Sigmoid colon (tissue), 4 donors: ENCODE measurements at regions not wholly inside any gene's neighbourhood (a gene's known extent, or its start where the extent isn't known, plus 50 kb on each side); places are given as distances from the start of the nearest gene placed in this dataset.

ENCODE experiments used
- EP300 ChIP-seq, 4 donors: sonication (generic); formaldehyde crosslinking; IDR thresholded peaks; one replicate each; pipeline ENCODE4 v1.6.1; 2017; ENCODE audit warnings: antibody characterized with exemption in 4 of 4
- POLR2A ChIP-seq, 2 donors: fragments of 450-650 bp; IDR thresholded peaks; one replicate each; pipeline ENCODE4 v1.6.1; 2016; ENCODE audit warnings: antibody characterized with exemption in 2 of 2, mild to moderate bottlenecking in 2 of 2, moderate library complexity in 2 of 2
- POLR2AphosphoS5 ChIP-seq, 4 donors: sonication (generic); formaldehyde crosslinking; IDR thresholded peaks; one replicate each; pipeline ENCODE4 v1.6.1; 2017; ENCODE audit warnings: antibody characterized with exemption in 4 of 4
- TF ChIP-seq, protein P1 (sequence below), 4 experiments: fragments of 450-650 bp in 3 of 4; fragments of 200-600 bp in 1 of 4; IDR thresholded peaks; one replicate each; pipeline ENCODE4 v1.5.1; 2016 to 2019; ENCODE audit warnings: antibody characterized with exemption in 4 of 4, mild to moderate bottlenecking in 3 of 4, moderate library complexity in 2 of 4

GRCh38 chr11:92300876-92301275, 76.3 kb downstream of the FAT3 start:
- TF ChIP-seq, protein P1, sequence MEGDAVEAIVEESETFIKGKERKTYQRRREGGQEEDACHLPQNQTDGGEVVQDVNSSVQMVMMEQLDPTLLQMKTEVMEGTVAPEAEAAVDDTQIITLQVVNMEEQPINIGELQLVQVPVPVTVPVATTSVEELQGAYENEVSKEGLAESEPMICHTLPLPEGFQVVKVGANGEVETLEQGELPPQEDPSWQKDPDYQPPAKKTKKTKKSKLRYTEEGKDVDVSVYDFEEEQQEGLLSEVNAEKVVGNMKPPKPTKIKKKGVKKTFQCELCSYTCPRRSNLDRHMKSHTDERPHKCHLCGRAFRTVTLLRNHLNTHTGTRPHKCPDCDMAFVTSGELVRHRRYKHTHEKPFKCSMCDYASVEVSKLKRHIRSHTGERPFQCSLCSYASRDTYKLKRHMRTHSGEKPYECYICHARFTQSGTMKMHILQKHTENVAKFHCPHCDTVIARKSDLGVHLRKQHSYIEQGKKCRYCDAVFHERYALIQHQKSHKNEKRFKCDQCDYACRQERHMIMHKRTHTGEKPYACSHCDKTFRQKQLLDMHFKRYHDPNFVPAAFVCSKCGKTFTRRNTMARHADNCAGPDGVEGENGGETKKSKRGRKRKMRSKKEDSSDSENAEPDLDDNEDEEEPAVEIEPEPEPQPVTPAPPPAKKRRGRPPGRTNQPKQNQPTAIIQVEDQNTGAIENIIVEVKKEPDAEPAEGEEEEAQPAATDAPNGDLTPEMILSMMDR (IDR thresholded peaks at IDR 0.05), result no peak
- TF ChIP-seq POLR2A (IDR thresholded peaks at IDR 0.05), result no peak
- TF ChIP-seq POLR2AphosphoS5 (IDR thresholded peaks at IDR 0.05), result no peak
- TF ChIP-seq EP300 (IDR thresholded peaks at IDR 0.05), result no peak
